ENCODE measurements at regions not wholly inside any gene's neighbourhood (a gene's known extent, or its start where the extent isn't known, plus 50 kb on each side); places are given as distances from the start of the nearest gene placed in this dataset.

DNA sequence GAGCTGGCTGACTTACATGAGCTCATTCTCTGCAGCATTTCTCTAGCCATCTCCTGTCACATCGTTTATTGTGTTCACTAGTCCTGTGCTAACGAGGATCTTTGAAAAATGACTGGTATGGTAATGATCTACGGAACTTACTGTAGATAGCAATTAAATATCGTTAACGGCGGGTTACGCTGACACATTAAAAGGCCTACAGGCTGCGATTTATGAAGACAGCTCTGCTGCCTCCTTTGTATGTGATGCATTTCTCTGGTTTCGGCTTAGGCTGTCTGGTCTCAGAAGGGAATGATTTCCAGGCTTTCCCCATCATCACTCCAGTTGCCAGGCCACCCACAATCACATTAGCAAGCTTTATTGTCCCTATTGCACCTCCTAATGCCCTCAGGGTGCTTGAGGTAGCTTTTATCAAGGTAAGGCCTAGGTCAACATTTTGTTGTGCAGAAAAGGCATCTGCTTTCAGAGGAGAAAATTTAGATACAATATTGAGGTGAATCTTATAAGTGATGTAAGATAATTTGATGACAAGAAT, 284.4 kb downstream of the SOX11 start:
- Mint-ChIP-seq H3K36me3 (ENCODE audit: low read depth) (no peaks in the 10 kb centered on the region), H3K4me1 (no peaks in the 10 kb centered on the region), H3K9me3 (no peaks in the 10 kb centered on the region), H3K27ac (no peak overlapping the region), H3K27me3 (no peaks in the 10 kb centered on the region), H3K4me3 (no peak overlapping the region)
- no peak for DNase-seq
- TF ChIP-seq, protein P1, sequence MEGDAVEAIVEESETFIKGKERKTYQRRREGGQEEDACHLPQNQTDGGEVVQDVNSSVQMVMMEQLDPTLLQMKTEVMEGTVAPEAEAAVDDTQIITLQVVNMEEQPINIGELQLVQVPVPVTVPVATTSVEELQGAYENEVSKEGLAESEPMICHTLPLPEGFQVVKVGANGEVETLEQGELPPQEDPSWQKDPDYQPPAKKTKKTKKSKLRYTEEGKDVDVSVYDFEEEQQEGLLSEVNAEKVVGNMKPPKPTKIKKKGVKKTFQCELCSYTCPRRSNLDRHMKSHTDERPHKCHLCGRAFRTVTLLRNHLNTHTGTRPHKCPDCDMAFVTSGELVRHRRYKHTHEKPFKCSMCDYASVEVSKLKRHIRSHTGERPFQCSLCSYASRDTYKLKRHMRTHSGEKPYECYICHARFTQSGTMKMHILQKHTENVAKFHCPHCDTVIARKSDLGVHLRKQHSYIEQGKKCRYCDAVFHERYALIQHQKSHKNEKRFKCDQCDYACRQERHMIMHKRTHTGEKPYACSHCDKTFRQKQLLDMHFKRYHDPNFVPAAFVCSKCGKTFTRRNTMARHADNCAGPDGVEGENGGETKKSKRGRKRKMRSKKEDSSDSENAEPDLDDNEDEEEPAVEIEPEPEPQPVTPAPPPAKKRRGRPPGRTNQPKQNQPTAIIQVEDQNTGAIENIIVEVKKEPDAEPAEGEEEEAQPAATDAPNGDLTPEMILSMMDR (IDR thresholded peaks at IDR 0.05): no peak
- no peak for ATAC-seq (ENCODE audit: low read depth)
- intact Hi-C loops (cut with micrococcal nuclease): no loop called here
- CTCF ChIA-PET: no interaction called here
- POLR2A ChIA-PET: no interaction called here

DNA sequence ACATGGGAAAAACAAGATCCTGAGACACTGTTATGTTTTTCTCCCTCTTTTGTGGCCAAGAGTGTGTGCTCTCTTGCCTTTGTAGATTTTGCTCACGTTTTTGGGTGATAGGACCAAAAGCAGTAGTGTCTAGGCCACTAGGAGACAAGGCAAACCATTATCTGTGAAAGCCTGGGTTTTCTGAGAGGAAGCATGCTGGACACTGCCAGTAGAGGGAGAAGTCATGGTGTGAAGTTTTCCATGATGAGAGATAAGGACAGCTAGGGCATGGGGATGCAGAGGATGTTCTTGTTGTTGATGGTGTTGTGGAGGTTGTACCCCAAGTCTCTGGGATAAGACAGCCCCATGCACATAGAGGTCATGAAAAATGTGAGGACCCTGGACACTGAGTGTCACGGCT, 285.3 kb downstream of the SOX11 start:
- POLR2A ChIA-PET: no interaction called here
- DNase-seq: no peak

DNA sequence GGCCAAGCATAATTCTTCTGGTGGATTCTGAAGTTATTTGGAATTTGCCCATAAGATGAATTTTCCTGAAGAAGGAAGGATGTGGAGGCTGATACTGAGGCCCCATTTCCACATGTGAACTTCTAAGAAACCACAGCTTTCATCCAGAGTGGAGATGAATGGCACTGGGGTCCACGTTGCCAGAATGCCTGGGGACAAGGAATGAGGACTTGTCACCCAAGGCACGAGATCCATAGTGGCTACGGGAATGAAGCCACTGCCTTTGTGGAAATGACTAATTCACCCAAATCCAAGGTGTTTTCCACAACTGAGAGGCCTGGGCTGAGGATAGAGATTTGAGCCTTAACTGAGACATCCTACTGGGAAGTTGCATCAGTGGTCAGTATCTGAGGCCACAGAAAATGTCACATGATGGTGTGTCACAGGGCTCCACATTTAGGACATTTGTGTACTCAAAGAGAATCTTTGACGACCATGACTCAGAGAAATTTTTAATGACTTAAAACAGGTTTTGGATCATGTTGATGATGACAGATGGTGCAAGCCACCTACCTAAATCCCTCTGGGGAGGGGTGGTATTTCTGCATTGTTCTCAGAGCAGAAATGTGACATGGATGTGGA, 286.1 kb downstream of the SOX11 start:
- no peaks in the 10 kb centered on the region for H3K4me1 Mint-ChIP-seq
- no peaks in the 10 kb centered on the region for H3K9me3 Mint-ChIP-seq
- DNase-seq (no peak), ATAC-seq (ENCODE audit: low read depth) (no peak)
- intact Hi-C loops (cut with micrococcal nuclease): no loop called here
- CTCF ChIA-PET: no interaction called here
- no peaks in the 10 kb centered on the region for H3K36me3 Mint-ChIP-seq (ENCODE audit: low read depth)
- TF ChIP-seq, protein P1 (IDR thresholded peaks at IDR 0.05): no peak
- POLR2A ChIA-PET: no interaction called here
- H3K4me3 Mint-ChIP-seq: no peak overlapping the region
- H3K27ac Mint-ChIP-seq: no peak overlapping the region
- H3K27me3 Mint-ChIP-seq: no peaks in the 10 kb centered on the region

More for the DNA sequence above, 285.3 kb downstream of the SOX11 start:
- Mint-ChIP-seq H3K27ac (no peak overlapping the region), H3K36me3 (ENCODE audit: low read depth) (no peaks in the 10 kb centered on the region), H3K4me3 (no peak overlapping the region), H3K27me3 (no peaks in the 10 kb centered on the region), H3K4me1 (no peaks in the 10 kb centered on the region), H3K9me3 (no peaks in the 10 kb centered on the region)
- no peak for ATAC-seq (ENCODE audit: low read depth)
- TF ChIP-seq, protein P1 (IDR thresholded peaks at IDR 0.05): no peak
- intact Hi-C loops (cut with micrococcal nuclease): no loop called here
- CTCF ChIA-PET: no interaction called here

DNA sequence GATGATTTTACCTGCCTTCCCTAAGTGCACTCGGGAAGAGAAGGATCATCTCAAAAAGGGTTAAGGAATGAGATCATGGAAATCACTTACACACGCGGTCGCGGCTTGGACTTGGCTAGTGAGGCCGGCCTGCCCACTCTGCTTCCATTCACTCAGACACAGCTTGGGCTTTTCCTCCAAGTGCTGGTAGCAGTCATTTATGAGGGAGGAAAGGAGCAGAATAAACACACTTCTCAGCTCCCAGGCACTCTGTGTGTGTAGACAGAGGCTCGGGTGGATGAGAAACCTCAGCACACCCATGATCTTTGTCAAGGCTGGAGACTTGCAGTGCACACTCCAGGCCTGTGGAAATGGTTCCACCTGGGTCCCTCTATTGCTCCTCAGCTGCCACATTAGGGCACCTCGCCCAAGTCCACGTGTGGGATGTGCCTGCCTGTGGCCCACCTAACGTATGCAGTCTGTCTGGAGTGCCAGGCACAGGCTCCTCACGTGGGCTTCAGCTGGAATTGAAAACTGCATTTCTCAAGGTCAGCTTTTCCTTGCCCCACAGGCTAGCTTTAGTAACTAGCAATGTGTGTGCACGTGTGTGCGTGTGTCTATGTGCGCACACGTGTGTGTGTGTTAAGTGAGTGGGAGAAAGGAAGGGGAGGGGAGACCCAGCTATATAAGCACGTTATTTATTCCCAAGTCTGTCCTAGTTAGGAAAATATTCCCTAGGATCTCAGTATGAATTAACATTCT, 288.4 kb downstream of the SOX11 start:
- intact Hi-C loops (cut with micrococcal nuclease): no loop called here
- TF ChIP-seq, protein P1 (IDR thresholded peaks at IDR 0.05): no peak
- Mint-ChIP-seq H3K4me3 (no peak overlapping the region), H3K4me1 (no peaks in the 10 kb centered on the region), H3K27me3 (no peaks in the 10 kb centered on the region), H3K36me3 (ENCODE audit: low read depth) (no peaks in the 10 kb centered on the region), H3K27ac (no peak overlapping the region), H3K9me3 (no peaks in the 10 kb centered on the region)
- ChIA-PET POLR2A (no interaction called here), CTCF (no interaction called here)
- no peak for DNase-seq
- ATAC-seq (ENCODE audit: low read depth): no peak

DNA sequence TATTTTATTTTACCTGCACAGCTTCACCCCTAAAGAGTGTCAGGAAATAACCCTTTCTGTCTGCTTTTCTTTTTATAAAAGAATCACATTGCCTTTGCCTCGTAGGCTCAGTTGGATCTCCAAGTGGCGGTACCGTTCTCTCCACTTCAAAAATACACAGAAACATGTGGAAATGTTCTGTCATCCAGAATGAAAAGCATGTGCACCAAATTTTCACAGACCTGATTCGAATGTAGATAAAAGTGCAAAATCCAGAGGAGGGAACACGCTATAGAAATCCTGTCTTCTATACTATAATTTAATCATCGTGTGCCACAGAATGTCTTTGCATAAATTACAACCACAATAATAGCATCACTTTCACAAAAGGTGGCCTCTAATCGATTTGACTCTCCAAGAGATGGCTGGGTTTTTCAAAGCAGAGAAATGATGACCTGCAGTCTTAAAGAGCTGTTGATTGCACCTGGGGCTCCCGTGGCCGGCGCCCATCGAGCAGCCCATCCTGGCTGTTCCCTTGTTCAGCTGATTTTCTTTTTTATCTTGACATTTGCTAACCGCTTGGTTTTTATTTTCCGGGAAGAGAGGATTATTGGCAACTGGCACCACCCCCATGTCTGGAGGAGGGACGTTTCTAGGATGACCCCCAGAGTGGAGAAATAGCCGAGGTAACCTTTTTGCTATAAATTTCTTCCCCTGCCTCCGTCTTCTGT, 290.2 kb downstream of the SOX11 start:
- POLR2A ChIA-PET: no interaction called here
- Mint-ChIP-seq H3K36me3 (ENCODE audit: low read depth) (no peaks in the 10 kb centered on the region), H3K27ac (no peak overlapping the region), H3K4me3 (no peak overlapping the region), H3K9me3 (no peaks in the 10 kb centered on the region), H3K27me3 (no peaks in the 10 kb centered on the region), H3K4me1 (no peaks in the 10 kb centered on the region)
- CTCF ChIA-PET: no interaction called here
- no peak for DNase-seq
- TF ChIP-seq, protein P1 (IDR thresholded peaks at IDR 0.05): no peak
- ATAC-seq (ENCODE audit: low read depth): no peak
- intact Hi-C loops (cut with micrococcal nuclease): no loop called here

Measured in activated B cell treated with CpG ODN at 0.5 μM for 24 hours (primary cell).